Epithelial cell of esophagus (primary cell): ENCODE measurements at regions not wholly inside any gene's neighbourhood (a gene's known extent, or its start where the extent isn't known, plus 50 kb on each side); places are given as distances from the start of the nearest gene placed in this dataset.

Experiments used
- DNase-seq: peaks from one replicate; pipeline ENCODE4 v3.0.0; 2010; ENCODE audit warnings: low read depth
- H3K4me3 ChIP-seq: 2 replicates; pipeline ENCODE4 v1.5.1; 2011; ENCODE audit warnings: mild to moderate bottlenecking, low read length, control low read depth
- TF ChIP-seq, protein P1 (sequence below): IDR thresholded peaks from 2 replicates; pipeline ENCODE4 v1.5.1; 2011; ENCODE audit warnings: low read depth, mild to moderate bottlenecking, low read length, control low read depth, inconsistent platforms; ENCODE audit not compliant: insufficient read depth; ENCODE audit errors: missing control alignments

DNA sequence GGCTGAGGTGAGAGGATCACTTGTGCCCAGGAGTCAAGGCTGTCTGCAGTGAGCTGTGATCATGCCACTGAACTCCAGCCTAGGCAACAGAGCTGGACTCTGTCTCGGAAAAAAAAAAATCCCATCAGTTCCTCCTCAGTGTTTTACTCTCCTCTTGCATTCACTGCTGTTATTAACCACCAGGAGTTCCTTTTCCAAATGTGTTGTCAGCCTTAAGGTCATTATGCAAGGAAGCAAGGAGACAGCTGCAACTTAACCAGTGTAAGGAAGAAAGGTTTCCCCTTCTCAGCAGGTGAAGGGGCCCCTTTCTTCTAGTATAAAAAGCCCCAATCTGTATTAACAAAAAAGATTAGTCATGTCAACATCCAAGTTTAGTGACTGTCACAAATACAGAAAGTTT is 86.6 kb upstream of the LEP start:
- H3K4me3 ChIP-seq: no peak overlapping the region
- TF ChIP-seq, protein P1, sequence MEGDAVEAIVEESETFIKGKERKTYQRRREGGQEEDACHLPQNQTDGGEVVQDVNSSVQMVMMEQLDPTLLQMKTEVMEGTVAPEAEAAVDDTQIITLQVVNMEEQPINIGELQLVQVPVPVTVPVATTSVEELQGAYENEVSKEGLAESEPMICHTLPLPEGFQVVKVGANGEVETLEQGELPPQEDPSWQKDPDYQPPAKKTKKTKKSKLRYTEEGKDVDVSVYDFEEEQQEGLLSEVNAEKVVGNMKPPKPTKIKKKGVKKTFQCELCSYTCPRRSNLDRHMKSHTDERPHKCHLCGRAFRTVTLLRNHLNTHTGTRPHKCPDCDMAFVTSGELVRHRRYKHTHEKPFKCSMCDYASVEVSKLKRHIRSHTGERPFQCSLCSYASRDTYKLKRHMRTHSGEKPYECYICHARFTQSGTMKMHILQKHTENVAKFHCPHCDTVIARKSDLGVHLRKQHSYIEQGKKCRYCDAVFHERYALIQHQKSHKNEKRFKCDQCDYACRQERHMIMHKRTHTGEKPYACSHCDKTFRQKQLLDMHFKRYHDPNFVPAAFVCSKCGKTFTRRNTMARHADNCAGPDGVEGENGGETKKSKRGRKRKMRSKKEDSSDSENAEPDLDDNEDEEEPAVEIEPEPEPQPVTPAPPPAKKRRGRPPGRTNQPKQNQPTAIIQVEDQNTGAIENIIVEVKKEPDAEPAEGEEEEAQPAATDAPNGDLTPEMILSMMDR: no peak
- DNase-seq: no peak

DNA sequence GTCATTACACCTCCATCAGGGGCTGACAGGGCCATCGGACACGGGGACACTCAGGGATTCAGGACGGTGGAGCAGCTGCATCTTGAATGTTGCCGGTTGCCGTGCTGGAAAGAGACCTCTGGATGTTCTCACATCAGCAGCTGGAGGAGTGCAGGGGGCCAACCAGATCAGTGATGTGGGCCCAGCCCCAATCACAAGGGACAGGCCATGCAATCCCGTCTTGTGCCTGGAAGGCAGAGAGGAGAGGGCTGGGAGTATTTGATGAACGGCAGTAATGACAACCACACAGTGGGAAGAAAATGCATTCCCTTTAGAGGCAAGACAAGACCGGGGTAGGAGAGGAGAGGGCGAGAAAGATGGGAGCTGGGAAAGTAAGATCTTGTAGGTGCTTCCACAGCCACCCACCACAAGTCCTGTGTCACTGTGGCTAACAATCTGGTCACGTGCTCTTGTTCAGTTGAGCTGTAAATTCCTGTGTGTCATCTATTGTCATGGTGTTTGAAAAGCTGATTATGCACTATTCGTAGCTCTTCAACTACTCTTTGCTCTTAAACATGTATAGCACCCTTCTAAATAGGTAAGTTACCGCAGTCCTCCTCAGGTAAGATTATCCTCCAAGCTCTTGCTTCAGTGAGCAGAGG is 85.9 kb upstream of the LEP start:
- TF ChIP-seq, protein P1: no peak
- no peak overlapping the region for H3K4me3 ChIP-seq
- no peak for DNase-seq

DNA sequence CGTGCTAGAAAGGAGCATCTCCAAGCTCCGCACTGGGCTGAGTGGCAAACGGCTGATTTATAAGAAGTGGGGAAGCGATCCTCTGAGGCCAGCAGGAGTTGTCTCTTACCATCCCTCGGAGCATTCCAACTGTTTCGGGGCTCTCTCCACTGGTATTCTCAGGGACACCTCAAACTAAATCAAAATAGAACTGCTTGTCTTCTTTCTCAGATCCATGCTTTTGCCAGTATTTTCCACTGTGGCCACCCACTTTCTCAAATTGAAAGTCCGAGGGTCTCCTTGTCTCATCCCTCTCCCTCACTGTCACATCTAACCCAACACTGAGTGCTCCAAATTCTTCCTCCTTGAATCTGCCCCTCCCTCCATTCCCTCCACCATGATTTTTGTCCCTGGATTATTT is 83.2 kb upstream of the LEP start:
- no peak overlapping the region for H3K4me3 ChIP-seq
- TF ChIP-seq, protein P1: no peak
- no peak for DNase-seq

GRCh38 chr7:128158370-128158769 is 82.7 kb upstream of the LEP start:
- DNase-seq: no peak
- TF ChIP-seq, protein P1: no peak
- no peak overlapping the region for H3K4me3 ChIP-seq

DNA sequence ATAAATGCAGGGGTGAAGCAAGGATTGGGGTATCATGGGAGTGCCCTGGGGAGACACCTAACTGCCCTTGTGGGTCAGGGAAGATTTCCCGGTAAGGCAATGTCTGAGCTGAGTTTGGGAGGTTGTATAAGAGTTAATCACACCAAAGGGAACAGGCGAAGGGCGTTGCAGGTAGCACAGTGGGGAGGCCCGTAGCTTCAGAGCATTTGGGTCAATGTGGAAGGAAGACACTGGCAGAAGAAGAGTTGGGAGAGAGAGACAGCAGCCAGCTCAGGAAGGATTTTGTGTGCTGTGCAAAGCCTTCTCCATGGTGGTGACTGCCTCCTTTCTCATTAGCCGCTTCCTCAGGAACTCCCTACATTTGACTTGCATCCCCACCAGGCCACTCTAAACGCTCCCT is 80.8 kb upstream of the LEP start:
- no peak for DNase-seq
- H3K4me3 ChIP-seq: no peak overlapping the region
- TF ChIP-seq, protein P1: no peak

GRCh38 chr7:128161466-128162125 is 79.5 kb upstream of the LEP start:
- TF ChIP-seq, protein P1: no peak
- H3K4me3 ChIP-seq: no peak overlapping the region
- DNase-seq: no peak

- no peak for DNase-seq
- no peak overlapping the region for H3K4me3 ChIP-seq
- TF ChIP-seq, protein P1: no peak
Observed at GRCh38 chr7:128162666-128163065, 78.4 kb upstream of the LEP start.
